SKM-1 treated with dmso at 0.1 percent for 144 hours (cell line): ENCODE measurements at regions not wholly inside any gene's neighbourhood (a gene's known extent, or its start where the extent isn't known, plus 50 kb on each side); places are given as distances from the start of the nearest gene placed in this dataset.
"Not testable (repeated sequence)": the region's sequence is repeated elsewhere in the genome, so short reads cannot be mapped to it uniquely, and the experiment has no call there.

ENCODE experiments used
- DNase-seq: peaks from one replicate; lab custom pipeline; 2025; ENCODE audit not compliant: unreplicated experiment; lab: John Stamatoyannopoulos, UW

DNA sequence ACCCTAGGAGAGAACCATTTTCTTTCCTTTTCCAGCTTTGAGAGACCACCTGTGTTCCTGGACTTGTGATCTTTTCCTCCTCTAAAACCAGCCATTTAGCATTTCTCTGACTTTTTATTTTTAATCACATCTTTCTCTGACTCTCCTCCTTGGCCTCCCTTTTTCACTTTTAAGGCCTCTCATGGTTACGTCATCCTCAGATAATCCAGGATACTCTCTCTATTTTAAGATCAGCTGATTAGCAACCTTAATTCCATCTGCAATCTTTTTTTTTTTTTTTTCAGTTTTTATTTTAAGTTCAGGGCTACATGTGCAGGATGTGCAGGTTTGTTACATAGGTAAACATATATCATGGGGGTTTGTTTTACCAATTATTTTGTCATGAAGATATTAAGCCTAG, 54.0 kb downstream of the RFPL4B start:
- DNase-seq = no peak

DNA sequence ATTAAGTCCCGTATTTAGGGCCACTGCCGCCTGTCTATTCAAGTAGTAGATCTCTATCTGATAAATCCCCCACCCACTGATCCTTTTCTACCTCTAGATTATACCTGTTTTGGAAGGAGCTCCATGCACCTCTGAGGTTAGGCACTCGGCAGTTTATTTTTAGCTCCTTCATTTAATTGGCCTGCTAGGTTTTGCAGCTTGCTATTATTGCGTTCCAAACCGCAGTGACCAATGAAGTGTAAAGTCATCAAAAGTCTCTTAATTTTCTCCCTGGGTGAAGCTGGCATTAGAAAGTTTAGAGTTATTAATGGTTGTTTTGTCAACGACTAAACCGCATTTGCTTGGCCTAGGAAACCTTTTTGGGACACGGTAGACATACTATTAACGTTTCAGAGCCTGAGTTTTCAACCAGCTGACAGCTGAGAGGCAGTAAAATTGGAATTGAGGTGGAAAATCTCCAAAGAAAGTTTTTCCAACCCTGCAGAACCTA, 60.0 kb downstream of the RFPL4B start:
- DNase-seq = no peak

DNA sequence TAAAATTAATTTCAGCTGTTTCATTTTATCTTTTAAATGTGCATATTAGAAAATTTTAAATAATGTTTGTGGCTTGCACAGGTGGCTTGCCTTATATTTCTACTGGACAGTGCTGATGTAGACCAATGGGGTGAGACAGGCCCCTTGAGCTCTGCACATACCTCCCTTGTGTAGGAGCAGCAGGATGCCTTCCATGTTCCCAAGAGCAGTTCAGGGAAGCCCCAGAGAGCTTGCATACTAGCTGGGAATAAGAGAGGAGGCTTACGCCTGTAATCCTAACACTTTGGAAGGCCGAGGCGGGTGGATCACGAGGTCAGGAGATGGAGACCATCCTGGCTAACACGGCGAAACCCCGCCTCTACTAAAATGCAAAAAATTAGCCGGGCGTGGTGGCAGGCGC, 61.4 kb downstream of the RFPL4B start:
- DNase-seq = no peak

DNA sequence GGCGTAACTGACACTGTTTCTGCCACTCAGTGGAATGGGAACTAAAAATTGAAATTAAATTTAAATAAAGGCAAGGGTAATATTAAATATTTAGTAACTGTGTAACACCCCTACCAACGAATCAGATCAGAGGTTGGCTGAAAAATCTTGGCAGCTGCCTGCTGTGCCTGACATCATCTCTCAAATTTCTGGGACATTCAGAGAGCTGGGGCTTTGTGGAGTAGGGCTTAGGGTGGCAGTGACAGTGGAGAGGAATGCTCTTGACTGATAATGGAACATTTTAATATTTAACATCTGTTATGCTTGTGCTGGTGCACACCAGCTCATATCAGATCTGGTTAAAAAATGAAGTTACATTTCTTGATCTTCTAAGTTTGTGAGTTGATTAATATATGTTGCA, 62.2 kb downstream of the RFPL4B start:
- no peak for DNase-seq

DNA sequence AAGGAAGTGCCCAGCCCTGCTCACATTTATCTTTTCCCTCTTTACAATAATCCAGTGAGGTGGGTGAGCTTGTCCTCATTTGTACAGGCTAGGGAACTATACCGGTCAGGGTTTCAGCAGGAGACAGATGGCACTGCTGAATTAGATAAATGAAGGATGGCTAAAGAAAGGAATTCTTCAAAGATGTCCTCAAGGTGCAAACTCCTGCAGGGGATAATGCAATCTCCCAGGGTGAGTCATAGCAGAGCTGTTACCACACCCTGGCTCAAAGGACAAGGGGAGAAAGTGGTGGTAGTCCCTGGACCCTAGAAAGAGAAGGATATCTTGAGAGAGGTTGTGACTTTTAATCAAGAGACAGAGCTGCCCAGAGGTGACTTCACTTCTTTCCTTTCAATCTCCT, 66.7 kb downstream of the RFPL4B start:
- DNase-seq = no peak

DNA sequence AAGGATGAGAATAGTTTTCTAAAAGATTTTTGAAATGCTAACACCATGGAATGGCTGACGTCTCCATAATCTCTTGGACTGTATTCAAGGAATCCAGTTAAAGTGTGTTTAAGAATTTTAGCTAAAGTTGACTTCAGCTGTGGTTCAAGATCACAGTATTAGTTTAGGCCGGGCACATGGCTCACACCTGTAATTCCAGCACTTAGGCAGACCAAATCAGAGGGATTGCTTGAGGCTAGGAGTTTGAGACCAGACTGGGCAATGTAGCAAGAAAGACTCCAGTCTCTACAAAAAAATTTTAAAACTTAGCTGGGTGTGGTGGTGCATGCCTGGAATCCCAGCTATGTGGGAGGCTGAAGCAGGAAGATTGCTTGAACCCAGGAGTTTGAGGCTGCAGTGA, 68.2 kb downstream of the RFPL4B start:
- DNase-seq = no peak

DNA sequence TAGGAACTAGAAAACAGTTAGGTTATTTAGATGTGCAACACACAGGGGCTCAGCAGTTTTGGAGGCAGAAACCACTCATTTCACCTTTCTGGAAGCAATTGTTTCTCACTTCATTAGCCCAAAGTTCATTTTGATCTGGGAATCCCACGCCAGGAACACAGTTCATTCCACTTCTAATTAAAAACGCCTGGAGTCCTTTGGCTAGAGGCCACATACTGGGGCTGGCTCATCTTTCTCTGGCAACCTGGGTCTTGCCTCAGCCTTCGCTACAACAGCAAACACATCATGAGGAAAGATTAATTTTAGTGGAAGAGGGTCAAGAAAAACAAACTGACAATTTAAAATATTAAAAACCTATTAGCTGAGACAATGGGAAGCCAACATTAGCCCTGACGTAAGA, 69.7 kb downstream of the RFPL4B start:
- DNase-seq = no peak

DNA sequence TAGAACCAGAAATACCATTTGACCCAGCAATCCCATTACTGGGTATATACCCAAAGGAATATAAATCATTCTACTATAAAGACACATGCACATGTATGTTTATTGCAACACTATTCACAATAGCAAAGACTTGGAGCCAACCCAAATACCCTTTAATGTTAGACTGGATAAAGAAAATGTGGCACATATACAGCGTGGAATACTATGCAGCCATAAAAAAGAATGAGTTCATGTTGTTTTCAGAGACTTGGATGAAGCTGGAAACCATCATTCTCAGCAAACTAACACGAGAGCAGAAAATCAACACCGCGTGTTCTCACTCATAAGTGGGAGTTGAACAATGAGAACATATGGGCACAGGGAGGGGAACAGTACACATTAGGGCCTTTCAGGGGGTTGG, 79.9 kb downstream of the RFPL4B start:
- DNase-seq = not testable (repeated sequence)

DNA sequence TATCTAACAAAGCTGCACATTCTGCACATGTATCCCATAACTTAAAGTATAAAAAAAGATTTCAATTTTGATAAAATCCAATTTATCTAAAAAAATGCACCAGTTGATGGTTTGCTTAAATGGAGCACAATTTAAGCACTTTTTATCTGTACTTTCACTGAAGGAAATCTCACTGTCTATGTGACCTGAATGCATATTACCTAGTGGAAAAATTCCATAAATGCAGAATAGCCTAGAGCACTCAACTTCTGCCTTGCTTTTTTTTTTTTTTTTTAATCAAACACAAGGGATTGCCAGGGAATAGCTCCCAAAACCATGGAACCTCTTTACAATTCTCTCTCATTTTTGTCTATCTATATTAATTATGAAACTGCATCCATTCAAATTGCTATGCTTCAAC, 80.4 kb downstream of the RFPL4B start:
- DNase-seq = no peak

DNA sequence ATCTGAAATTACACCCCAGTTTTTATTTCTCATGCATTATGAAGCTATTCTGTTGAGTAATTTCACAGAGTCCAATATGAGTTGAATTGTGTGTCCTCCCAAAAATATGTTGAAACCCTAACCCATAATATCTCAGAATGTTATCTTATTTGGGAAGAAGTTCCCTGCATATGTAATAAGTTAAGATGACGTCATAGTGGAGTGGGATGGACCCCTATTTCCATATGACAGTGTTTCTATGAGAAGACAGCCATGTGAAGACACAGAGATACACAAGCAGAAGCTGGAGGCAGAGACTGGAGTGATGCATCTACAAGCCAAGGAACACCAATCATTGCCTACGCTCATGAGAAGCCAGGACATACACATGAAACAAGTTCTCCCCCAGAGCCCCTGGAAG, 81.3 kb downstream of the RFPL4B start:
- no peak for DNase-seq

DNA sequence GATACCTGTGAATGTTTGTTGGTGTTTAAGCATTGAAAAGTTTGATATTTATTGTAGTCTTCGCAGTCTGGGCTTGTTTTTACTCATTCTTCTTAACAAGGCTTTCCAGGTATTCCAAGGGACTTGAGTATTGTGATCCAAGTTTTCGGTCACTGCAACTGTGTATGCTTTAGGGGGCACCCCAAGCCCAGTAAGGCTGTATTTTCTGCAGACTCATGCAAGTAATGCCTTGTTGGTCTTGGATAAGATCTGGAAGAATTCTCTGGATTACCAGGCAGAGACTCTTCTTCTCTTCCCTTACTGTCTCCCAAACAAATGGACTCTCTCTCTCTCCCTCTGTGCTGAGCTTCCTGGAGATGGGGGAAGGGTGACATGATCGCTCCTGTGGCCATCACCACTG, 82.1 kb downstream of the RFPL4B start:
- no peak for DNase-seq

DNA sequence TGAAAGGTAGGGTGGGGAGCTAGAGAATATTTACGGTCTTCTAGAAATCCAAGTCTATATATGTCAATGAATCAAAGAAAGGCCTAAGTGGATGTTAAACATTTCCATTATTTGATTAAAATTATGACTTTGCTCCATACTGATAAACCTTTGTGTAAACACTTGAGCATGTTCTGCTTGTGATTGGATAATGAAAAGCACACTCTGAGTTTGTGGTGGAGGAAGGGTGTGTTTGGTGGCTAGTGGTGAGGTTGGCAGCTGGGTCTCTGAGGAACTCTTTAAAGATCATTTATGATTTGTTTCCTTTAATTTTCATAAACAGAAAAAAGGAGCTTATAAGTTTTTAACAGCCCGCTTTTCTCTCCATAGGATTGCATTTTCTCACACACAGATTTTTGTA, 84.7 kb downstream of the RFPL4B start:
- no peak for DNase-seq

DNA sequence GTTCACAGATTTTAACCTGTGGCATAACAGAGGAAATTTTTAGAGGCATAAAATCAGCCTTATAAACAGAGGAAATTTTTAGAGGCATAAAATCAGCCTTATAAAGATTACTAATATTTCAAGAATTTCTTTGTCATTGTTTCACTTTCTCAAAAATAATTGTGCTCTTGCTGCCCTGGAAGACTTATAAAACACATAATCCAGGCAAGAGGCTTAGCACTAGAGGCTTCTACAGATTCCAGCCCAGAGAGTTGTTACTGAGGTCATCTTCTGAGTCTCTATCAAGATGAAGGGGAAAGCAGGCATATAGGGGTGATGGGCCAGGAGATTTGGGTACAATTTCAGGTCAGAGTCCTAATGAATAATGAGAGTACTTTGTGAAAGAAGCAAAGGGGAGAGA, 85.7 kb downstream of the RFPL4B start:
- no peak for DNase-seq

DNA sequence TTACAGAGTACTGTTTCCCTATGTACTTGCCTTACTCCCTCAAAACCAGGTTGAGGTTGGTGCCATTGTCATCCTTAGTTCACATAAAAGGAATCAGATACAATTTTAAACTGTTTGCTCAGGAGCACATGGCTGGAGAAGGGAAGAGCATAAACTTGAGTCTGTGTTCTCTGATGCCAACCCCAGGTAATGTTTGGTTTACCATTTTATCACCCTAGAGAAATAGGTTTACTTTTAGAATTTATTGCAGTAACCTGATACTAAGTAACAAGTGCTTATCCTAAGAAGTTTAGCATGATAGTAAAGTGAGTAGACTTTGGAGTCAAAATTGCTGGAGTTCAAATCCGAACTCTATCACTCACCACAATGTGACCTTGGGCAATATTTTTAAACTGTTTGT, 86.3 kb downstream of the RFPL4B start:
- DNase-seq = no peak

DNA sequence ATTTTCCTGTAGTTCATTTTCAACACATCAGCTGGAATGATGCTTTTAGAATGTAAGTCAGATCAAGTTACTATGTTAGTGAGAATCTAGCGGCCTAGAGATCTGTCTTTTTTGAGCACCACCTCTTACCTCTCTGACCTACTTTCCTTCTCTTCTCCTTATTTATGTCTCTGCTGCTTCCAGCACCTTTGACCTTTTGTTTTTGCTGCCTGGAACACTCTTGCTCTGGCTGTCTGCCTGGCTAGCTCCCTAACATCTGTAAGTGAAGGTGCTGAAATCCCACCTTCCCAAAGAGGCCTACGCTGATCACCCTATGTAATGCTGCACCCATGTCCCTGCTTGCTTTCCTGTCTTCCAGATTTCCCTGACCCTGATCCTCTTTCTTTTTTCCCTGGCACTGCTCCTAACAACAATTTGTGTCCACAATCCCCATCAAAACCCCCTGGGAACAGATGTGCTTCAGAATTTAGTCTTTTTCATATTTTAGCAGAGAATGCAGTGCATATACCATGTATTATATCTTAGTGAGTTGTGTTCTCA, 87.8 kb downstream of the RFPL4B start:
- DNase-seq = no peak

DNA sequence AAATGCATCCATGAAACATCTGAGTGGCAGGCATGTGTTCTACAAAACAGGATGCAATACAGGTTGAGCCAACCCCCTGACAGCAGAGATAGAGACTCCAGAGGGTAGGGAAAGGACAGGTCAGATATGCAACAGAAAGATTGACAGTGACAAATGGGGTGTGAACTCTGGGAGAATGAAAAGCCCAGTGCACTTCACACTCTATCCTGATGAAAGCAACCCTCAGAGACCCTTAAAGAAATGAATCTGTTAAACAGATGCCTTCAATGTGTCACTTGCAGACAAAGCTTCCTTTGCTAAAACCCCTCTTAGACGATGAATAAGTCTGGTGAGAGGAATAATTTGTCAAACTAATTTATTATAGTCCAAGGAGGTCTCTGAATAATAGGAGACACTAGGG, 89.9 kb downstream of the RFPL4B start:
- no peak for DNase-seq

DNA sequence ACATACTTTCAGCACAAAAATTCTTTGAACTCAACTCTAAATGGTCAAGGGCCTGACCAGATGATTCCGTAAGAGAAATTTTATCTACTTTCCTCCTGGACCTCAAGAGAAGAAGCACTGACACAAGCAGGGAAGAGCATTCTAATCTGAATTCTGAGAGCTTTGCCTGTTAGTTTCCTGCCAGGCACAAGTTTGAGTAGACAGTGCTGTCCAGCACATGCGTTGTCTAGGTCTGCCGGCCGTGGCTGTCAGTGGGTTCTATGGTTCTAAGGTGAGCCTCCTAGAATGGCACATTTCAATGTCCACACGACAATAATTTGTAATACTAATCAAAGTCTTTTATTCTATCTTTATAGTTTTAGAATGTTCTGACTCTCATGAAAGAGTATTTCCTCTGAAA, 91.9 kb downstream of the RFPL4B start:
- no peak for DNase-seq

DNA sequence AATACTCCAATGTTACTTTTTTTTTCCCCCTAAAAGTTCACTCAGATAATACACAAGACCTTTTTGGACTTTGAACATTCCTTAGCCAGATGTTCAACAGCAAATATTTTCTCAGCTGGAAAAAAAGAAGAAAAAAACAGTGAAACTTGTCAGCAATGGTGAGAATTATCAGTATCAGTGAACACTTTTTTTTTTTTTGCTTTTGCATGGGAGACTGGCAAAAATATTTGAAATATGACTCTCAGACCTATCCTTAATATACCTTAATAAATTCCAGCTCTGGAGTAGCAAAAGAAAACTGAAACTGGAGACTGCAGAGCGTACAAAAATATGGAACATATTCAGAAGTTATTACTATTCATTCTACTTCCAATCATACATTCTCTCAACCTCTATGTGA, 92.3 kb downstream of the RFPL4B start:
- DNase-seq = no peak

DNA sequence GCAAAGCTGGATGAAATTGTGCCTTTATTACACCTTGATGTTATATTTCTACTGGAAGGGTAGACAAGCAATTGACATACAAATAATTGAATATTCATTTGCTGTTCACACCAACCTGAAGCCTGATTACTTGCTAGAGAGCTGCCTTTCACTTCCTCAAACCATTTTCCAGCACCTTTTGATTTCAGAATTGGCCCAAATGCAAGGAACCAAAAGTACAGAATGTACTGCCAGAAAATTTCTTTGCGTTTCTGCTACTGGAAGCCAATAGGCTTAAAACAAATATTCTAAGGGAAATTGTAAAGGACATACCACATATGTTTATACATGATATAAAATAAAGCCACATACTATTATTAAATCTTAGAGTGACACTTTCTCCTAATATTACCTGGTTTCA, 94.5 kb downstream of the RFPL4B start:
- DNase-seq = no peak

DNA sequence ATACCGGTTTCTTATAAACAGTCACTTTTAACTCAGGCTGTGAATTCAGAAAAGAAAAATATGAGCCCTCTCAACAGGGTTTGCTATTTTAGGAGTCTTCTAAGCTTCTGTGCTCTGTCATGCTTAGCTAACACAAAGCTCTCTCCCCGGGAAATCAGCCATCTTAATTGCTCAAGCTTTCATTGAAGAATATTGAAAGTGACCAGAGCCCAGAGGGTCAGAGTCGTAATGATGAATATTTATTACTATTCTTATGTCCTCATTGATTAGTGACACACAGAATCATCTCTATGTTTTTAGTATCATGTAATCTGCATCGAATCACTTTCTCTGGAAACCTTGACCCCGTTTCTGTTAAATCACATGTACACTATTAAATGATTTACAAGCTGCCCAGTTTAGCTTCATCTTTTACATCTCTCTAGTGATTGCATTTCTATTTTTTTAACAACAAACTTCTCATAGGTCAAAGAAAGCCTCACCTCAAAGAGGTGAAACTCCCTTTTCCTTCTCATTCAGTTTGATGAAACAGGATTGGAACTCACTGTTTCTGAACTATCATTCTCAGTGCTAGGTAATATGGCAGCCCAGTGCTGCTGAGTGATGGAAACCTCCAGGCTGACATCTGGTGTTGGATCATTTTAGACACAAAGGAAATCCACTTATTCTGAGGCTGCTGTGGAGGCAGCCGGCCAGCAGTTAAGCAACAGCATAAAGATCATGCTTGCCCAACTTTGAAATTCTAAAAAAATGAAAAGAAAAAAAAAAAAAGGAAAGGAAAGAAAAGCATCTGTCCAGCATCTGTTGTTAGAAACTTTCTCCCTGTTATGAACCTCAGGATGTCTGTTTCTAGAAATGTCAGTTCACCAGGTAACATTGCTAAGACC, 96.3 kb downstream of the RFPL4B start:
- DNase-seq = no peak

DNA sequence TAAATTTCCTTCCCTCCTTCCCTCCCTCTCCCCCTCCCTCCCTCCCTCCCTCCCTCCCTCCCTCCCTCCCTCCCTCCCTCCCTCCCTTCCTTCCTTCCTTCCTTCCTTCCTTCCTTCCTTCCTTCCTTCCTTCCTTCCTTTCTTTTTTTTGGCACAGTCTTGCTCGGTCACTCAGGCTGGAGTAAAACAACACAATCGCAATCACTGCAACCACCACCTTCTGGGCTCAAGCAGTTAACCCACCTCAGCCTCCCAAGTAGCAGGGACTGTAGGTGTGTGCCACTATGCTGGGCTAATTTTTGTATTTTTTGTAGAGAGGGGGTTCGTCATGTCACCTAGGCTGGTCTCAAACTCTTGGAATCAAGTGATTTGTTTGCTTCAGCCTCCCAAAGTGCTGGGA, 101.7 kb downstream of the RFPL4B start:
- DNase-seq = not testable (repeated sequence)

DNA sequence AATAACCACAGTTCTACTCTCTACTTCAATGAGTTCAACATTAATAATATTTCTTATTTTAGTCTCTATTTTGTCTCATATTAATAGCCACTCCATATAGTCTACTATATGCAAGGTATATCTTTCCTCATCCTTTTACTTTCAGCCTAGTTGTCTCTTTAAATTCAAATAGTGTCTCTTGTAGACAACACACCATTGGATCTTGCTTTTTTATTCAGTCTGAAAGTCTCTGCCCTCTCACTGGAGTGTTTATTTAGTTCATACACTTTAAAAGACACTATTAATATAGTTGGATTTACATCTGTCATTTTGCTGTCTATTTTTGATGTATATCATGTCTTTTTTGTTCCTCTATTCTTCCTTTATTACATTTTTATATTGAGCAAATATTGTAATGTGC, 103.5 kb downstream of the RFPL4B start:
- DNase-seq = no peak

DNA sequence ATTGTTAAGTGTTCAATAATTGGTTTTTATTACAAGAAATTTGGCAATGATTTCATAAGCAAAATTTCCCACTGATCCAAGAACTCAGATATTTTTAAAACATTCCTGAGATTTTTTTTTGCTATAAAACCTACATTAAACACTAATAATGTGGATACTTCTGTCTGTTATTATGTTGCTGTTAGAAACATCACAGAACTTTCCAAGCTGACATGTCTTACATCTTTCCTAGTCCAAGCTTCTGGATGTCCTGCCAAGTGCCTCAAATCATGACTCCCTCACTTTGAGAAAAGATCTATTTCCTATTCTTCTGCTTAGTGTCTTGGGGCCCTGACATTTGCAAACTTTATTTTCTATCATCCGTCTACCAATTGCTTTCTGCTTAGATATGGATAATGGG, 110.8 kb downstream of the RFPL4B start:
- DNase-seq = no peak
